ENCODE measurements at regions not wholly inside any gene's neighbourhood (a gene's known extent, or its start where the extent isn't known, plus 50 kb on each side); places are given as distances from the start of the nearest gene placed in this dataset.

- FAIRE-seq: no peak
- no peak for TF ChIP-seq EHMT2 (IDR thresholded peaks at IDR 0.05; ENCODE audit: low read depth)
- TF ChIP-seq RAD21 (conservative IDR thresholded peaks at IDR 0.05 in 1 of 2, IDR thresholded peaks at IDR 0.05 in 1 of 2): no peak
- ATAC-seq: no peak
- Histone ChIP-seq H3K4me1 (peaks cover 9% of the 10 kb centered on the region; the same call in 2 of the 3 replicates), H3K27ac (no peak overlapping the region), H3K9me3 (peaks cover 4% of the 10 kb centered on the region; the same call in 2 of the 3 replicates), H3K4me2 (no peak overlapping the region), H3K4me3 (no peak overlapping the region)
- no peak for DNase-seq (ENCODE audit: low read depth in 1 of 2, low spot score in 1 of 2)
- 71% methylated on average over 3 of the region's 3 CpGs for WGBS (ENCODE audit: missing lambda C conversion rate)
- POLR2A ChIA-PET: interaction anchor here (0.7 kb wide), 1 partner anchor 69 kb away, joined by 3 read pairs; no protein-coding TSS in a partner anchor
- CTCF ChIA-PET: interaction anchor here (0.6 to 1.9 kb wide), 3 partner anchors 19 to 171 kb away, joined by 3 to 6 read pairs (median 3); no protein-coding TSS in a partner anchor
Measured at GRCh38 chr5:73284985-73285384, 112.0 kb downstream of the TMEM174 start.

DNA sequence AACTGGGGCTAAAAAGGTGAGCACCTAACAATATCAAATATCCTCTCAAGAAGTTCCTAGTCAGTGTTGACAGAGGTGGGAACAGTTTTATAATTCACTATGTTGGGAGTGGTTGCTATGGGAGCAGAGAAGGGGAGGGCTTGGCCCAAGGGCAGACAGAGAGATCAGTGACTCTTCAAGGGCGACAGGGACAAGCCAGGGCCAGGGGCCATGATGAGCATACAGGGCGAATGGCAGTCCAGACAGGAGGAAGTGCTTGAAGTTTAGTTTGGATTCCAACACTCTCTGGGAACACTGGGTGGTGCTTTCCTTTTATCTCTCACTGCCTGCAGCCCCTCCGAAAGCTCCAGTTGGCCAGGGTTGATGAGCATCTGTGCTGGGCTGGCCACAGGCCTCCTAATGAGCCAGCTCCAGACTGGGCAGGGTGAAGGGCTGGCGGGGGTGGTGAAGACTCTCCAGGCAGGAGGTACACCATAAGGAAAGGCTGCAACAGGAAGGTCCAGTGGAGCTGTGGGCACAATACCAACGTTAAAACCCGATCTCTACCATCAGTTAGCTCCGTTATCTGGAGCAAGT, 111.3 kb downstream of the TMEM174 start:
- FAIRE-seq: no peak
- Histone ChIP-seq H3K27ac (no peak overlapping the region), H3K4me2 (no peak overlapping the region), H3K9me3 (peaks cover 4% of the 10 kb centered on the region; the same call in 2 of the 3 replicates), H3K4me3 (no peak overlapping the region), H3K4me1 (peaks cover 9% of the 10 kb centered on the region; the same call in 2 of the 3 replicates)
- ATAC-seq: no peak
- no peak for TF ChIP-seq JUNB (IDR thresholded peaks at IDR 0.05)
- no peak for TF ChIP-seq RNF2 (IDR thresholded peaks at IDR 0.05; ENCODE audit: borderline replicate concordance, low read depth)
- no peak for TF ChIP-seq KDM1A (IDR thresholded peaks at IDR 0.05; ENCODE audit: low read depth)
- no peak for TF ChIP-seq MAFK (IDR thresholded peaks at IDR 0.05; ENCODE audit: partially characterized antibody)
- no peak for TF ChIP-seq NPAS2 (CRISPR knock-in tag; IDR thresholded peaks at IDR 0.05; ENCODE audit: borderline replicate concordance)
- no peak for TF ChIP-seq RAD21 (conservative IDR thresholded peaks at IDR 0.05 in 1 of 2, IDR thresholded peaks at IDR 0.05 in 1 of 2)
- no peak for TF ChIP-seq BHLHE40 (IDR thresholded peaks at IDR 0.05; ENCODE audit: low read depth, low read length)
- no peak for TF ChIP-seq TP53 (CRISPR knock-in tag; IDR thresholded peaks at IDR 0.05)
- TF ChIP-seq SMC3 (IDR thresholded peaks at IDR 0.05): no peak
- TF ChIP-seq HOXA7 (CRISPR knock-in tag; IDR thresholded peaks at IDR 0.05): no peak
- TF ChIP-seq POLR2A (IDR thresholded peaks at IDR 0.05; ENCODE audit: low read length): no peak
- ChIA-PET CTCF (interaction anchor here (1.9 kb wide), 1 partner anchor 20 kb away, joined by 6 read pairs; no protein-coding TSS in a partner anchor), POLR2A (interaction anchor here (0.7 kb wide), 1 partner anchor 68 kb away, joined by 3 read pairs; no protein-coding TSS in a partner anchor)
- 49% methylated on average over 7 of the region's 7 CpGs for WGBS (ENCODE audit: missing lambda C conversion rate)
- DNase-seq (ENCODE audit: low read depth in 1 of 2, low spot score in 1 of 2): no peak

DNA sequence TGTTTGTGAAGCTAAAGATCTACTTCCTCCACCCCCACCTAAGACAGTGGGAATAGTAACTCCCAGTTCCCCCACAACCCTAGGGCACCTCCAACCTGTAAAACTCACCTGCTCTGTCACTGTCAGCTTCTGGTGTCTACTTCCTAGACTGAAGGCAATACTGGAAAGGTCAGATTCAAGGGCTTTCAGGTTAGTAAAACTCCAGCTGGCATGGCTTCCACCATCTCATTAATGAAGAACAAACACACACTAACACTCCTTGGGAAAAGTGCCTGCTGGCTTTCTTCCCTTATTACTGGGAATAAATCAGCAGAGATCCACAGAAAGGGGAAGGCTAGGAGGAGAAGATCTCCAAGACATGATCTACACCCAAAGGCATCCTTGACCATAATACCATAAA, 109.9 kb downstream of the TMEM174 start:
- H3K4me3 ChIP-seq: no peak overlapping the region
- no peak overlapping the region for H3K4me2 ChIP-seq
- TF ChIP-seq CBX8 (IDR thresholded peaks at IDR 0.05): no peak
- TF ChIP-seq CBX2 (IDR thresholded peaks at IDR 0.05; ENCODE audit: borderline replicate concordance, low read depth): no peak
- no peak for TF ChIP-seq POLR2AphosphoS2 (conservative IDR thresholded peaks at IDR 0.05; ENCODE audit: low read length)
- TF ChIP-seq, protein P1, sequence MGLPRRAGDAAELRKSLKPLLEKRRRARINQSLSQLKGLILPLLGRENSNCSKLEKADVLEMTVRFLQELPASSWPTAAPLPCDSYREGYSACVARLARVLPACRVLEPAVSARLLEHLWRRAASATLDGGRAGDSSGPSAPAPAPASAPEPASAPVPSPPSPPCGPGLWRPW (IDR thresholded peaks at IDR 0.05): no peak
- no peak for TF ChIP-seq ZFP36 (IDR thresholded peaks at IDR 0.05; ENCODE audit: borderline replicate concordance, partially characterized antibody)
- no peak for FAIRE-seq
- ATAC-seq: no peak
- peaks cover 9% of the 10 kb centered on the region; the same call in 2 of the 3 replicates for H3K4me1 ChIP-seq
- H3K9me3 ChIP-seq: peaks cover 4% of the 10 kb centered on the region; the same call in 2 of the 3 replicates
- no peak for DNase-seq (ENCODE audit: low read depth in 1 of 2, low spot score in 1 of 2)
- ChIA-PET POLR2A (no interaction called here), CTCF (interaction anchor here (1.0 to 1.6 kb wide), 5 partner anchors 12 to 168 kb away, joined by 3 to 7 read pairs (median 4); no protein-coding TSS in a partner anchor)
- H3K27ac ChIP-seq: no peak overlapping the region

DNA sequence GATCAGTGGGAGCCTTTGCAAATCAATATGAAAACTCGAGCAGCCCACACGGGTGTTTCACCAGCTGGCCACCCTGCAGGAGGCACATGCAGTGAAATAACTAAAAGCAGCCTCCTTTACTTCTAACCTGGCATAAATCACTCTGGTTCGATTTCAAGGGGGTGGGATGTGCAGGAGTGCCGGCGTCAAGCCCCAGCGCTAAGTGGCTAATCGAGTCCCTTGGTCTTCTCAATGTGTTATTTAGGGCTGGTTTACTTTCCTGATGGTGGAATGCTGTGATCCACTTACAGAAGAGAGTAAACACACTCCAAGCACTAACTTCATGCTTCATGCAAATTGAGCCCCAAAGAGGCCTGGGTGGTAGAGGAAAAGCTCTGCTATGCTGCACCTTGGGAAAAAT, 109.4 kb downstream of the TMEM174 start:
- H3K27ac ChIP-seq: no peak overlapping the region
- FAIRE-seq: no peak
- POLR2A ChIA-PET: no interaction called here
- no peak overlapping the region for H3K4me3 ChIP-seq
- 80% methylated on average over 7 of the region's 7 CpGs for WGBS (ENCODE audit: missing lambda C conversion rate)
- peaks cover 9% of the 10 kb centered on the region; the same call in 2 of the 3 replicates for H3K4me1 ChIP-seq
- TF ChIP-seq RNF2 (IDR thresholded peaks at IDR 0.05; ENCODE audit: borderline replicate concordance, low read depth): no peak
- no peak for TF ChIP-seq HDAC2 (IDR thresholded peaks at IDR 0.05)
- TF ChIP-seq ZSCAN20 (CRISPR knock-in tag; IDR thresholded peaks at IDR 0.05): no peak
- no peak for TF ChIP-seq CHD4 (IDR thresholded peaks at IDR 0.05; ENCODE audit: borderline replicate concordance)
- TF ChIP-seq JUNB (IDR thresholded peaks at IDR 0.05): no peak
- no peak for TF ChIP-seq BHLHE40 (IDR thresholded peaks at IDR 0.05; ENCODE audit: low read depth, low read length)
- no peak for TF ChIP-seq TP53 (CRISPR knock-in tag; IDR thresholded peaks at IDR 0.05)
- no peak for TF ChIP-seq FOSL2 (IDR thresholded peaks at IDR 0.05)
- TF ChIP-seq FOSL2 (CRISPR knock-in tag; IDR thresholded peaks at IDR 0.05): no peak
- no peak for TF ChIP-seq EP300 (IDR thresholded peaks at IDR 0.05)
- TF ChIP-seq FOXS1 (CRISPR knock-in tag; IDR thresholded peaks at IDR 0.05): no peak
- TF ChIP-seq, protein P2, sequence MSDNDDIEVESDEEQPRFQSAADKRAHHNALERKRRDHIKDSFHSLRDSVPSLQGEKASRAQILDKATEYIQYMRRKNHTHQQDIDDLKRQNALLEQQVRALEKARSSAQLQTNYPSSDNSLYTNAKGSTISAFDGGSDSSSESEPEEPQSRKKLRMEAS (IDR thresholded peaks at IDR 0.05): no peak
- no peak for TF ChIP-seq TFCP2L1 (CRISPR knock-in tag; IDR thresholded peaks at IDR 0.05)
- TF ChIP-seq, protein P1 (IDR thresholded peaks at IDR 0.05): no peak
- no peak for TF ChIP-seq POLR2A (IDR thresholded peaks at IDR 0.05; ENCODE audit: low read length)
- TF ChIP-seq ZFP36 (IDR thresholded peaks at IDR 0.05; ENCODE audit: borderline replicate concordance, partially characterized antibody): no peak
- TF ChIP-seq, protein P3, sequence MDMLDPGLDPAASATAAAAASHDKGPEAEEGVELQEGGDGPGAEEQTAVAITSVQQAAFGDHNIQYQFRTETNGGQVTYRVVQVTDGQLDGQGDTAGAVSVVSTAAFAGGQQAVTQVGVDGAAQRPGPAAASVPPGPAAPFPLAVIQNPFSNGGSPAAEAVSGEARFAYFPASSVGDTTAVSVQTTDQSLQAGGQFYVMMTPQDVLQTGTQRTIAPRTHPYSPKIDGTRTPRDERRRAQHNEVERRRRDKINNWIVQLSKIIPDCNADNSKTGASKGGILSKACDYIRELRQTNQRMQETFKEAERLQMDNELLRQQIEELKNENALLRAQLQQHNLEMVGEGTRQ (IDR thresholded peaks at IDR 0.05): no peak
- TF ChIP-seq EHMT2 (IDR thresholded peaks at IDR 0.05; ENCODE audit: low read depth): no peak
- no peak for DNase-seq (ENCODE audit: low read depth in 1 of 2, low spot score in 1 of 2)
- CTCF ChIA-PET: interaction anchor here (1.2 to 1.6 kb wide), 4 partner anchors 22 to 169 kb away, joined by 4 to 7 read pairs (median 5); no protein-coding TSS in a partner anchor
- H3K9me3 ChIP-seq: peaks cover 4% of the 10 kb centered on the region; the same call in 2 of the 3 replicates
- H3K4me2 ChIP-seq: no peak overlapping the region
- ATAC-seq: no peak

Data from A549 (cell line).